Neural progenitor cell (in vitro differentiated cells): ENCODE measurements at regions not wholly inside any gene's neighbourhood (a gene's known extent, or its start where the extent isn't known, plus 50 kb on each side); places are given as distances from the start of the nearest gene placed in this dataset.

Source experiments
- CTCF ChIP-seq: fragments of 200-600 bp; sonication (generic); IDR thresholded peaks from 2 replicates; pipeline ENCODE4 v1.5.1; 2017; ENCODE audit warnings: antibody characterized with exemption, mild to moderate bottlenecking
- EZH2 ChIP-seq: fragments of 200-600 bp; sonication (generic); IDR thresholded peaks from 2 replicates; pipeline ENCODE4 v1.6.1; 2017; ENCODE audit warnings: antibody characterized with exemption, mild to moderate bottlenecking, moderate library complexity

GRCh38 chr7:42730586-42730985, 181.3 kb downstream of the C7orf25 start:
- TF ChIP-seq CTCF (no peak), EZH2 (no peak)
